GM21825 (cell line): ENCODE measurements at regions not wholly inside any gene's neighbourhood (a gene's known extent, or its start where the extent isn't known, plus 50 kb on each side); places are given as distances from the start of the nearest gene placed in this dataset.

Experiments
- ATAC-seq: cut with Tn5 transposase; IDR thresholded peaks from one replicate; pipeline ENCODE4 v1.9.1; 2021; ENCODE audit warnings: mild to moderate bottlenecking, moderate library complexity; ENCODE audit not compliant: unreplicated experiment

DNA sequence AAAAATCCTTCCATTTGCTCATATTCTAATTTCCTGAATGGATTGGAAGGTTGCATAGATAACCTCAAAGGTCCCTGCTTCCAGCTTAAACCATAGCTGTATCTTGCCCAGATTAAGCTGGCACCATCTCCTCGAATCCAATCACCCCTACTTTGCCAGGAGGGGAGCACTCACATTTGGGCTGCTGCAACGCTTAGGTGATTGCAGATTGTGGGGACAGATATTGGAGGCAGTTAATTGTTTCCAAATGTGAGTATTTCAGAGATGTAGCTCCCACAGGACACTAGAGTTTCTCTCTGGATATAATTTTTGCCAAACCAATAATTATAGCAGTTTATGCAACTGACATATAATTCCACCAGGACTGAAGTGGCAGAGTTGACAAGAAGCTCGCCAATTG is 53.5 kb upstream of the ACSL1 start:
- ATAC-seq = no peak

DNA sequence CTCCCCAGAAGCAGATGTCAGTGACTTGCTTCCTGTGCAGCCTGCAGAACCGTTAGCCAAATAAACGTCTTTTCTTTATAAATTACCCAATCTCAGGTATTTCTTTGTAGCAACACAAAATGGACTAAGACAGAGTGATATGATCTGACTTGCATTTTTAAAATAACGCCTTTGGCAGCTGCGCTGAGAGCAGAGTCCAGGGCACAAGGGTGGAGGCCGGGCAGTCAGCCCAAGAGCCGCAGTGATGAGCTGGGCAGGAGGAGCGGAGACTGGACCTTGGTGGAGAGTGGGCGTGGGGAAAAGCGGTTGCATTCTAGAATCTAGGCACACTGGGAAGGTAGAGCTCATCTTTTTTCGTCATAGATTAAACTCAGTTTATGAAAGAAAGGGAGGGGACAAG is 56.5 kb upstream of the ACSL1 start:
- no peak for ATAC-seq

DNA sequence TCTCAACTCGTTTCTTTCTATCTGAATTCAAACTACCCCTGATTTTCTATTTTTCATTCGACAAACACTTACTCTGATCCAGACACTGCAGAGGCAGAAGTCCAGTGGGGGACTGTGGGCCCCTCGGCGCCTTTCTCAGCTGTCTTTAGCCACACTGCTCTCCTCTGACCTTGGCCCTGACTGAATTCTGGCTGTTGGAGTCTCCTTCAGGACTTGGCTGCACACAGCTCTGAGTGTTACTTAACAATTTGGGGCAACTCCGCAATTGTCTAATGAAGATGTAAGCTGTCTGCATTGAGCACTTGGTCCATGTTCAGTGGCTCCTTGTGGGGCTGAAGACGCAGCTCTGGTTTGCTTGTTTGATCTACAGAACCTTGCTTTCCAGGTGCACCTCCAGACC is 57.3 kb upstream of the ACSL1 start:
- ATAC-seq = no peak

DNA sequence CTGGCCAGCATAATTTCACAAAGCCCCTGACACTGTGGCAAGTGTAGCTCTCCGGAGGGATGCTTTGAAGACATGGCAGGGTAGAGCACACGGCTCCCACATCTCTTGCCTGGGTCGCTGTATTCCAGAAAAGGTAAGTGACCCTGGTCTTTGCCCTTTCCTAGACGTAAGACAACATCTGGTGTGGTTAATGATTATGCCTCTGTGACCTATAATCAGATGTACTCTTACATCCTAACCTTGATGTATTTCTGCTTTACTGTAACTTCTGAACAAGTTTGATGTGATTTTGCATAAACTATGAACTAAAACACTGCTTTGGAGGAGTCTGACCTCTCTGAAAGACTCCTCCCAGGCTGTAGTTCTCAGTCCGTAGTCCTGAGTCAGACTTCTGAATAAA is 59.1 kb upstream of the ACSL1 start:
- no peak for ATAC-seq

DNA sequence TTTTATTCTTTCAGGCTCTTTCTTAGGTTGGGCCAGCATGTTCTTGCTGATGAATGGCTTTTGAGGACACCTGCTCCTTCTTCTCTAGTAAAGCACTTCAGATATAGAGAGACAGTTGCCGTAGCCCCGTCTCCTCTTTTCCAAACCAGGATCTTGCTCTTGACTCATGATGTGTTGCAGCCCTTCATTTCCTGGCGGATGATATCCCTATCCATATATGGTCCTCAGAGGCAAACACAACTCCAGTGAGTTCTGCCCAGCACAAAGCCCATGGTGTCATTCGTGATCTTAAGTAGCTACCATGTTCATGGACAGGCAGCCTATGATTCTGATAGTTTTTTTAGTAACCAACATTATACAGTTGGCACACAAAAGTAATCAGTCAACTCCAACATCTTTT is 59.8 kb upstream of the ACSL1 start:
- no peak for ATAC-seq

DNA sequence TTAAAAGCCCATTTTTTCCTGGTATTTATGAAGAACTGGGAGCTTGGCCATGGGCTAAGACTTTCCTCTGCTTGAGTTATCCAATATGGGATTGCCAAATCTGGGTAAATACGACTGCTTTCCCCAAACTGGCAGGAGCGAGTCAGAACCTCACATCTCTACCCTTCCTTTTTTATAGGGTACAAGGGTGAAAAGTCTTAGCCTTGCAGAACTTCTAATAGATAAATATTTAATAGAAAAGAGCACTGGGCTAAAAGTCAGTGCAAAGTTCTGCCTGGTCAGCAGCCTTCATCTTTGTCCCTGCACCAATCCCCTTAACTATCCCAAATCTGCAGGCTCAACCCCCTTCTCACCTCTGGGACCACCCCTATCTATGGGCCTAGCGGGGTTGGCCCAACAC is 61.6 kb upstream of the ACSL1 start:
- no peak for ATAC-seq

DNA sequence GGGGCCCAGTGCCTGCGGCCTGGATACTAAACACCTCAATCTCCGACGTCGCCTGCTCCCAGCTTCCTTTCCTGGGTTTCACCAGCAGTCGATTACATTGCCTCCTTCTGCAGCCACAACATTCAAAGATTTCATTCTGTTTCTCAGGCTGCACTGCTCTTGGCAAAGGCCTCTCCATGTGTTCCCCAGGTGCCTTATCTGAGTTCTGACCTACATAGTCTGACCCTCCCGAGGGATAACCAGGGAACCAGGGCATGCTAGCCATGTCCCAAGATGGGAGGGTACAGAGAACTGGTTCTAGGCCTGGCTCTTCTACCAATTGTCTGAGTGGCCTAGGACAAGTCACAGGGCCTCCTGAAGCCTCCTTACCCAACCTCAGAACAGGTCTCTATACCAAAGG is 62.2 kb upstream of the ACSL1 start:
- no peak for ATAC-seq

DNA sequence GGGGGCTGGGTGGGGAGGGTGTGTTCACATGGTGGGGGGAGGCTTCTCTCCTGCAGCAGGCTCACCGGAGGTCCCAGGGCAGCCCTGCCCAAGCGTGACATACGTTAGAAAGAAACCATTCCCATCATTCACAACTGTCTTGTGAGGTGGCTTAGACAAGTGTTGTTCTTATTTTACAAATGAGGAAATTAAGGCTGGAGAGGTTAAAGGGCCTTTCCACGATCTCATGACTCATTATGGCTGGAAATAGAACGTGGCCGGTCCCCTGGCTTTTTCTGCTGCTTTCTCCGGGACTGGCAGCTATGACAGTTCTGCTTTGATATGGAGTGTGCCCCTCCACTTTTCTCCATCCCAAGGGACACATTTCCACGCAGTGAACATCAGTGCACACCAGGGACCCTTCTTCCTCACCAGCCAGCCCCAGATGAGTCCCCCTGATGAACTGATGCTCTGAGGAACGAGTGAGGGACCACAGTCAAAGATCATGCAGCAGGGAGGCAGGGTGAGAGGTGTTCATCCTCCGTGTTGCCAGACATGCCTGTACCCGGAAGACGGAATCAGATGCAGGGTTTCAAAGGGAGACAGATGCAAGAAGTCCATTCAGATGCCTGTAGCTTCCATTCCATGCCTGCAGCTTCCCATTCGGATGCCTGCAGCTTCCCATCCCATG is 64.0 kb upstream of the ACSL1 start:
- no peak for ATAC-seq

DNA sequence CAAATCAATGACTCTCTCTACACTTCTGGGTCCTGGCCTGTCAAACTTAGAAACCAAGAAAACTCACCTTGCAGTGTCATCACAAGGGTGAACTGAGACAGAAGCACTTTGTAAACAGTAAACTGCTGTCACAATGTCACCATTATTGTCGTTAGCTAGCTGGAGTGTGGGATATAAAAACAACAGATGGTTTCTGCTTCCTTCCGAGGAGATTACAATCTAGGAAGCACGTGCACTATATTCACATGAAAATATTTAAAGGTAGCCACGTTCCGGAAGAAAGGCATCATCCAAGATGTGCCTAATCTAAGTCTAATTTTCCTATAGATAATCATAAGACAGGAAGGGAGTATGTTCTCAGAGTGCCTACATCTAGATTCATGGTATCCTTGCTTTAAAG is 64.7 kb upstream of the ACSL1 start:
- no peak for ATAC-seq

DNA sequence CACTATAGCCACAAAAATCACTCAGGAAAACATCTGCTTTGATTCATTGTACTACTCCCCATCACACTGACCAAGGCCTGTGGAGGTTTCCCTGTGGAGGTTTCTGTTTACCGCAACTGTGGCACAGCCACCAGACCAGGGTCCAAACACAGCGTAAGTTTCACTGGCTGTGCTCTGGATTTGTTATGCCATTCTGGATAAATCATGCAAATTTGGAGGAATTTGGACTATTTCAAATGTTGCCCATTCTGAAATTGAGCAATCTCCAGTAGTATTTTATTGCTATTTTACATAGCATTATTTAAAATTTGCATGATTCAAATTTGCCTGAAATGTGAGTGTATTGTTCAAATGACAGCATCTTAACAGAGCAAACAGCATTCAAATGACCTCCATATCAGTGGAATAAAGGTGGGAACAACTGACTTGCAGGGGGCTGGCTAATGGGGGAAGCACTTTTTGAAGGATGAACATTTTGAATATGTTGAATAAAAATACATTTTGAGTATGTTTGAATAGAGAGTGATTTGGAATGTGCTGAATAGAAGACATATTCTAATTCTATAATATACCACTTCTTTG is 66.1 kb upstream of the ACSL1 start:
- ATAC-seq = no peak

DNA sequence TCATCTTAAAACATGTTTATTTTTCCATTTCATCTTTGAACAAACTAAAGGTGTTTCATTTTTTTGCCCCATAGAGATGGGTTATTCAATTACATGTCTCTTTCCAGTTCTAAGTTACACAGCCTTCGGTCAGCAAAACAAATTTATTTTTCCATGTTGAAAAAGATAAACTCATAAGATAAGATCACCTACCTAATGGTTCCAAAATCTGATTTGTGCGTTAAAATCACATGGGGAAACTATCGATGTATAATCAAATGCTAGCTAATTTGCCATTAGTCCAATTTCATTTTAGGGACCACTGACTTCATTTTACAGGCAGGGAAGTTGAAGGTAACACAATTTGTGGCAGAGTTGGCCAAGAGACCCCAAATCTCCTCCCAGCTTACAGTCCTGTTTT is 67.2 kb upstream of the ACSL1 start:
- ATAC-seq = no peak

DNA sequence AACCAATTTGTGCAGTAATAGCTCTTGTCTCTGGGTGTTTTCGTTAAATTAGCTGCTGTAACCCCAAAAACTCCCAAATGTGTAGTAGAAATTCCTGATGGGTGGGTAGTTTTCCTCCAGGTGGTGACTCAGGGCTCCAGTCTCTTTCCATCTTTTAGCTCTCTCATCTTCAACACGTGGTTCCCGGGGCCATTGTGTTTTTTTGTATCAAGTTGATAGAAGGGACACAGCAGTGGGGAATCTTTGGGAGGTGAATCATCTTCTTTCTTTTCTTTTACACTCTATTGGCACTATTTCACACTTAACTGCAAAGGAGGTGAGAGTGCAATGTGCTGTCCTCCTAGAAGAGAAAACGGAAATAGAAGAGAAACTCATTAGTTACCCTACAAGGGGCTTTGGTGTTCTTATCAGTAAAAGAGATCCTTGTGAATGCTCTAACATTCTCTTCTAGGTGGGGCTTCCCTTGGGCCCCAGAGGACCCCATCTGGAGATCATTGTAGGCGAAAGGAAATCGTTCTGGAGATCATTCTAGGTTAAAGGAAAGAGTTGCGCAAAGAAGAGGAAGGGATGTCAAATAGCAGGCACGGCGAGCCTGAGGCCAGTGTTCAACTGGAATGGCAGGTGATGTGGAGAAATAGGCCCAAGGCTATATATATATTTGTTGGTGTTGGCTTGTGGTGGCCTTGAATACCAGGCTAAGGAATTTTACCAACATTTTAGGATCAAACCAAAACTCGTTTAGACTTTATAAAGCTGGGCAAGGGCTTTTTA is 68.2 kb upstream of the ACSL1 start:
- ATAC-seq = no peak

DNA sequence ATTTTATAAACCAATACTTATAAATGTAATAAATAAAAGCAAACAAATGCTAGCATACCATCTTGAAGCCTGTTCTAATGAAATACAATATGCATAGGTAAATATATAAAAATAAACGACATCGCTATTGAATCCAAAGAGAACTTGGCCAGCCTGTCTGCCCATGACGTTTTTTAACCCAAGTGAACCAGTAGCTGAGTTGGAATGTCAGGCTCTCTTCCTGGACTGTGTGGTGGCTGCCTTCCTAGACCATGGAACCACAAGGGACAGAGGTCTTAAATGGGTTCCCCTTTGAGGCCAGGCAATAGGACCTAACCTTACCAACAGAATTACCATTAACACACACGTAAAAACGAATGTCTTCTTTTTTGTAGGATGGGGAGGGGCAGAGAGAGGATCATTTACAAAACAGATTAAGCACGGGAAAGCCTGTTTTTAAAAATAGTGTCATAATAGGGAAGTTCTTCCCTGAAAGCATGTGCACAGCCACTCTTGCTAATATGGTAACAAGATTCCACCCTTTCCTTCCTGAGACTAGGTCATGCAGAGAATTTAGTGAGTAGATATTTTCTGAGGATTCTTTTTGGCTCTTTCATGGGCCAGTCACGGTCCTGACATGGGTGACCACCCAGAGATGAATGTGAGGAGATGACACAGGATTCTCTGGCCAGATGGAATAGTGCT is 69.4 kb upstream of the ACSL1 start:
- ATAC-seq = no peak

DNA sequence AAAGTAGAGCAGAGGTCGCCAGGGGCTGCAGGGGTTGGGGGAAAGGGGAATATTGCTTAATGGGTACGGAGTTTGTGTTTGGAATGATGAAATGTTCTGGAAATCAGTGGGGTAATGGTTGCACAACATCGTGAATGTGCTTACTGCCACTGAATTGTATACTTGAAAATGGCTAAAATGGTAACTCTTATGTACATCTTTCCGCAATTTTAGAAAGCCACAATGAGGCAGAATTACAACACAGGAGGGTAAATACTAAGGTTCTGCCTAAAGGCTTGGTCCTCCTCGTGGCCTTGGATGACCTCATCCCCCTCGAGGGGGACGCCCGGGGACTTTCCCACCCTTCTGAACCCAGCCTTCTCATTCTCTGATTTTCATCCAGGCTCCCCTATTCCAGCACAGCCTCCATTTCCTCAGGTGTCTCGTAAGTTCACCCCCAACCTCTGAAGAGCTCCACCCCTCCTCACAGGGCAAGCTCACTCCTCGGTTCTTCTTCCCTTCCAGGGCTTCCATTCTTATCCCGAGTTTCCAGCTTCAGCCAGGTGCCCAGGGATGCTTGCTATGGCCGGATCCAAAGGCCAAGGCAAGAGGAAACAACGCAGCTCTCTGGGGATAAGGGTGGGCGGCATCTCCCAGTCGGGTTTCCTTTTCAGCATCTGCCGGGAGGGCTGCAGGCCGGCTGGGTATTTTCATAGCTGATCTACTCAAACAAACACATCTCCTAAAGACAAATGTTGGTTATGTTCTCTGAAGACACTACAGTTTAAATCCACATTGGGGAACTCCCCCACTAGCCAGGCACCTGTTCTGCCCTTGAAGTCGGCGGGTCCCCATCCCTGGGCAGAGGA is 71.3 kb upstream of the ACSL1 start:
- ATAC-seq = peak; percentile 73

DNA sequence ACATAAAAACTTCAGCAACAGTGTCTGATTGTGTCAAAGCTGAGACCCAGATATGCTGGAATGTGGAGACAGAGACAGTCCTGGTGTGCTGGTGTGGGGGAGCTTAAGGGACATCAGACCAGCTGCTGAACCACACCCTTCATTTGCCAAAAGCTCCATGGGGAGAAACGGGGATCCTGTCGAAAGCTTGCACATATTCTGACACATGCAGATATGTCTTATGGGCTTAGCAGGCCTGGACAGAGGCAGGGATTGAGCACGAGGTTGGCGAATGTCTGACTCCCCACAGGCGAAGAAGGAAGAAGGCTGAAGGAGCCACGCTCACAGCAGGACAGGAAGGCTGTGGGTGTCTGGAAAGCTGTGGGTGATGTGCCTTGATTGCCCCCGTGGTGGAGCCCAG is 72.1 kb upstream of the ACSL1 start:
- ATAC-seq = no peak

DNA sequence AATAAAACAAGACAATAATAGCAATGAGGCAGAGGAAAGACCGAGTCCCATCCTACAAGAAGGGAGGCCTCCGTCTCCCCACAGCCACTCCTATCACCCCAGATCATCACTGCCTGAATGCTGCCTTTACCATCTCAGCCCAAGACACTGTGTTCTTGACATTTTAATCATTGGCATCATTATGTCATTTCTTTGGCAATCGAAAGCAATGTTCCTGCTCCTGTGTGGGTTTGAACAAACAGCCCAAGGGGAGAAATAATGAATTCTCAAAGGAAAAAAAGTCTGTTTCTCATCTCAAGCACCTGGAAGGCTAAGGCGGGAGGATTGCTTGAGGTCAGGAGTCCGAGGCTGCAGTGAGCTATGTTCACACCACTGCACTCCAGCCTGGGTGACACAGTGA is 73.0 kb upstream of the ACSL1 start:
- ATAC-seq = no peak

DNA sequence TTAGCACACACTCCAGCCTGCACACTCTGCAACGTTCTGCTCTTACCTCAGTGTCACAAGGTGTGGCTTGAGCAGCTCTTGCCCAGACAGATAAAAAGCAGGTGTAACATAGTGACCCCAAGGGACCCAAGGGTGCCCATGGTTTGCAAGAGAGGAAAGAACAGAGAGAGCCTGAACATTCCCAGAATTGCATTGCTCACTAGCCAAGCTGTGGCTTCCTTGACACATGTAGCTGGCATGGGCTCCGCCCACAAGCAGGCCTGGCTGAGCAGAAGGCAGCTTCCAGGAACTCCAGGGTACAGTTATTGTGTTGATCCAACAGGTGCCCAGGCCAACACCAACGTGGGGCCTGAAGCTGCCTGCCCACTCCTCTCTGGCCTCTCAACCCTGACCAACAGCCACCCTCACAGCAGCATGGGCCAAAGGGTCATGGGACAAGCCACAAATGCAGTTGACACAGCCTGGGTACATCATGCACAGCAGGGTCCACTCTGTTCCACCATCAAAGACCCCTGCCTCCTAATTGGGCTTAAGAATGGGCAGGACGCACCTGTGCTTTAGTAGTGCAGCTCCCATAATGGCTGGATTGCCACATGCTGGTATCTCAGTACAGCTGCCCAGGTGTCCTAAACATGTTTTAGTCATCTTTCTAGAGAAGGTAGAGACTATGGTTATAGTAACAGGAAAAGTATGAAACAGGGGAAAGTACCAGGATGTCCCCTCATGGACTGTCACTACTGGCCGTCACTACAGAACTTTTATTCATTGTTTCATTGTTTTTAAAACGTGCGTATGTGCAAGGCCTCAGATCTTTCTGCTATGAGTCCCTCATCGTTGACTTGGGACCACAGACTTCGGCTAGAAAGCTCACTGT is 73.7 kb upstream of the ACSL1 start:
- ATAC-seq = no peak

DNA sequence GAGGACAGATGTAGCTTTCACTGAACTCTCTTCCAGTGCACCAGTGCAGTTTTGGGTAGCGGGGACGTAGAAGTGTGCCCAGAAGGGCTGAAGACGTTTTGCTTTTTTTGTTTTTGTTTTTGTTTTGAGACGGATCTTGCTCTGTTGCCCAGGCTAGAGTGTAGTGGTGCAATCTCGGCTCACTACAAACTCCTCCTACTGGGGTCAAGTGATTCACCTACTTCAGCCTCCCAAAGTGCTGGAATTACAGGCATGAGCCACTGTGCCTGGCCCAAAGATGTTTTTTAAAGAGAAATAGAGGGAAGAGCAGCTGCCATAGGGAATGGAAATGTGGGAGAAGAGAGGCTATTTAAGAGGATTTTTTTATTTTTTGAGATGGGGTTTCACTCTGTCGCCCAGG is 74.4 kb upstream of the ACSL1 start:
- no peak for ATAC-seq

DNA sequence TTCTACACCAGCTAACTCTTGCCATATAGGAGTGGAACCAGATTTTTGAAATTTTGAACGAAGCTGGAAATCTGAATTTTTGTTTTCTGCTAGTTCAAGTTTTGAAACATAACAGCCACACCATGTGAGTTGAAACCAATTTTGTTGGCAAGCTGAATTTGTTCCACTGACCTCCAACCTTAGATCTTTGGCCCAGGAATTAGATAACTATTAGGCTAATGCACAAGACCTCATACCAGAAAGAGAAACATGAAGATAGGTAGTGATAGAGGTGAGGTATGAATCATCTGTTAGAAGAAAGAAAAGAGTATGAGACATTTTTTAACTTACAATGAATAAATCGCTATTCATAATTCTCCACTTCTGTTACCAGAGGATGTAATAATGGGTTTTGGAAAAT is 76.8 kb upstream of the ACSL1 start:
- ATAC-seq = no peak

DNA sequence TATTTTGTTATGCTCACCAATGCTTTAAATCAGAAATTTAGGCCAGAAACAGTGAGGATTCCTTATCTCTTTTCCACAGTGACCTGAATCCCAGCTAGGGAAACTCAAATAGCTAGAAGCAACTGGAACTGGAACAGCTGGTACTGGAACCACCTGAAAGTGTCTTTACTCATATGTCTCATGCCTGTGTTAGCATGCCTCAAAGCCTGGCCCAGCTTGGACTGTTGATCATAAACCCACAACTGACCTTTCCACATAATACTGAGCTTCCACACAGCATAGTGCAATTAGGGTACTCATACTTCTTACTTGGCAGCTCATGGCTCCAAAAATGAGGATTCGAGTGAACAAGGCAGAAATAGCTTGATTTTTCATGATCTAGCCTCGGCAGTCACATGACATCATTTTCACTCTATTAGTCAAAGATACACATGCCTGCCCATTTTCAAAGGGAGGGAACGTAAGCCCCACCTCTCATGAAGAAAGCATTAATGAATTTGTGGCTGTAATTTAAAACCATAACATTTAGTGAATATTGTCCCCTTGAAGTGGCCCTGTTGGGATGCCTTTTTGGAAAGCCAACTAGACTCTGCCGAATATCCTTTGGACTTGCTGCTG is 80.8 kb upstream of the ACSL1 start:
- no peak for ATAC-seq
